ELF-1 (cell line): ENCODE measurements at regions not wholly inside any gene's neighbourhood (a gene's known extent, or its start where the extent isn't known, plus 50 kb on each side); places are given as distances from the start of the nearest gene placed in this dataset.
A peak's percentile ranks its signal among the peaks of the same experiment; 100 is the strongest.

ENCODE experiments used
- DNase-seq: peaks from one replicate; pipeline ENCODE4 v3.0.0-alpha.2; 2016; ENCODE audit warnings: low read depth, low spot score

DNA sequence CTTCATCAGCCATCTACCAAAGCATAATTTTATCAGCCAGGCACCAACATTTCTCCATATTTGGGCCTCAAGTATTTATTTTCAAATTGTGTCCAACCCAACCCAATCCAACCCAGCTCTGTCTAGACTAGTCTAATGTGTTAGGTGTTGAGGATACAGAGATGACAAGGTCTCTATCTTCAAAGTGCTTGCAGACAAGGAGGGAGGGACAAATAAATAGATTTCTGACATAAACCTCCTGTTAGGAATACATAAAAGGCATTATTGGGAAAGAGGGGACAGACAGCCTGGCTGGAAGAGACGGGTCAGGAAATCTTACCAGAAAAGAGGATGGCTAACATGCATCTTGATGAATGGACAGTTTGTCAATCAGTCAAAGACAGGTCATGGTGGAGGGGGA, 115.4 kb upstream of the RPS6KA3 start:
- no peak for DNase-seq

DNA sequence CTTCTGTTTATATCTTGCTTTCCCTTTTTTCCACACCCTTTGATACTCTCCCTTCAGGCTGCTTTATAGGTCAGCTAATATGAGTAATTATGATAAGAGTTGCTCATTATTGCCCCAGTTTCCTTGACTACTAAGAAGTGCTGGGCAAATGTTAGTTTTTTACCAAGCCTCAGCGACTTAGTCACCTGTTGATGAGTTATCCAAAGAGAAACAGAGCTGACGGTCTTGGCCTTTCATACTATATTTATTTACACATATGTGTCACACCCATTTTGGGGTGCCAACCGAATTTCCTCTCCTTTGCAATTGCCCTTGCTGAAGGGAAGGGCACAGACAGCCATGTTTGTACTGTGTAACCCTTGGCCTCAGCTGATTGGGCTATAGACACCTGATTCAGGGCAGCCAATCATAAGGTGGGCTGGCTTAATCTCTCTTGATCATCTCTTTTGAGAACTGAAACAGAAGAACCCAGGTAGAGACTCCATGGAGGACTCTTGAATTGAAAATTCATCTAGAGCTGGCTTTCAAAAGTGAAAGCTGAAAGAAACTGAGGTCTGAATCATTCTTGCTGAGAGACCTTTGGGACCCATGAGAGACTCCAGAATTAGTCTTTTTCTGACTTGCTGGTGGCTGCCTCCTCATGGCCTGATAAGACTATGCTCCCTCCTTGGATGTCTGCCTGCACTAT, 111.7 kb upstream of the RPS6KA3 start:
- DNase-seq, result no peak

DNA sequence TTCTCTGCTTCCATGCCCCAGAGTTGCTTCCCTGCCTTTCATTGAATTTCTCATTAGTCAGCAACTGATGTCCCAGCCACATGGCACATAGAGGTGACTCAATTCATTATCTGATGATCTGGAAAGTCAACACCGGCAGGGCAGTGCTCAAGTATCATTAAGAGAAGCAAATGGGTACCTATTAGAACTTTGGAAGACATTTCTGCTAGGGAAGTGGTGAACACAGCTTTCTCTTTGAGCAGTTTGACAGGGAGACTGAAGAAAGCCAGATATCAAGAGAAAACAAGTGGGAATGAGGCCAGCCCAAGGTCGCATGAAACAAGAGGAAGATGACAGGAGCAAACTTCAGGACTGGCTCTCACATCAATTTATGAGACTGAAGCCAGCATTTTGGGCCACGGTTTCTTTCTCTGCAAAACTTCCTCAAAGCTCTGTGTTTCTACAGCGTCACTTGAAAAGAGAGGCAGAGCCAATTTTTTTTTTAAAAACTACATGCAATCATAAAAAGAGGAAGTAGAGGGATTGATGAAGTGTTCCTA, 108.3 kb upstream of the RPS6KA3 start:
- no peak for DNase-seq

DNA sequence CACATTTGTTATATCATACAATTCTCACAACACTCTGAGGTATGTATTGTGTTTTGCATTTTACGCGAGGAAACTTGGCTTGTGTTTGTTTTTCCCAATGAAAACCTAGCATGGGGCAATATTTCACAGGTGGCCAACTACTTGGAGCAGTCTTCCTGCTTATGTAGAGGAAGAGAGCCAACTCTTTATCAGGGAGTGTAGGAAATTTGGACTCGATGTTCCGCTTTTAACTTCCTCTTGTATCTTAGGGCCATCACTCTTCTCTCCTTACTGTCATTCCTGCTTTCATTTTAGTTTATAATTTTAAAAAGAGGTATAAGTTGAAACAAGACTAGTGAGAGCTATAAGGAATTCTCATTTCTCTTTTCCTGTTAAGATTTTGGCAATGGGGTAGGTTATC, 107.7 kb upstream of the RPS6KA3 start:
- no peak for DNase-seq

GRCh38 chrX:20373063-20373462, 106.4 kb upstream of the RPS6KA3 start:
- no peak for DNase-seq

DNA sequence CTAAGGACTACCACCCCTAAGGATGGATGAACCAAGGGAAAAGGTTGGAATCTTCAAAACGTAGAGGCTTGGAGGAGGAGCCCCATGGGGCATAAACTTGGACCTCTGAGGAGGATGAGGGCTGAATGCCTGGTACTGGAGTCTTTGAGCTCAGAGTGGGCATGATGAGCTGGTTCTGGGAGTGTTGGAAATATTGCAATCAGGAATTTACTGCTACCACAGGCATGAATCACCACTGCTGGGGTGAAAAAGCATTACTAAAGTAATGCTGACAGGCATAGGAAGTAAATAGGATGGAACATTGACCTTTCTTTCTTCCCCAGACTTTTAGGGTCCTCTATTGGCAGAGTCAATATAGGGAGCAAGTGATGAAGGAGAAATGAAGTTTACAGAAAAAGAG, 105.8 kb upstream of the RPS6KA3 start:
- no peak for DNase-seq

DNA sequence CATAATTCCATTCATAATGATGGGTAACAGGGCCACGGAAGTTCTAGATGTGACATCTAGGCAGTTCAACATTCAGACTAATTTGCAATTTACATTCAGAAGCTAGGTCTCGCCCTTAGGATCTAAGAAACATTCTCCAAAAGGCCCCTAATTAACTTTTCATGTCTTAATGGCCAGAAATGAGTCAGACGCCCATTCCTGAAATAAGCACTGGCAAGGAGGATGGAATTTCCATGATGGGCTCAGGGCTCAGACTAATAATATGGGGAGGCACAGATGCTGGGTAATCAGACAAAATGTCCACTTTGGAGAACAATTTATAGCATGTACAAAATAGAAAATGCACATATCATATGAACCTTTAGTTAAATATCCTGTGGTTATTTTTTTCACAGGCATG, 102.8 kb upstream of the RPS6KA3 start:
- no peak for DNase-seq

DNA sequence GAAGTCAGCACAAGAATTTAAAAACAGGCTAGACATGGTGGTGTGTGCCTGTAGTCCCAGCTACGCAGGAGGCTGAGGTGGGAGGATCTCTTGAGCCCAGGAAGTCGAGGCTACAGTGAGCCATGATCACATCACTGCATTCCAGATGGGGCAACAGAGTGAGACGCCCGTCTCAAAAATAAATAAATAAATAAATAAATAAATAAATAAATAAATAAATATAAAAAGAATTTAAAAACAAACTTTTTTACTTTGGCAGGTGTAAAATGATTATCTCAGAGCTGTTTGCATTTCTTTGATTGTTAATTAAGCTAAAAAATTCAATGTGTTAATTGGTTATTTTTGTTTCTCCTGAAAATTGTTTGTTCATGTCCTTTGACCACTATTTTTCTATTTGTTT, 97.5 kb upstream of the RPS6KA3 start:
- no peak for DNase-seq

DNA sequence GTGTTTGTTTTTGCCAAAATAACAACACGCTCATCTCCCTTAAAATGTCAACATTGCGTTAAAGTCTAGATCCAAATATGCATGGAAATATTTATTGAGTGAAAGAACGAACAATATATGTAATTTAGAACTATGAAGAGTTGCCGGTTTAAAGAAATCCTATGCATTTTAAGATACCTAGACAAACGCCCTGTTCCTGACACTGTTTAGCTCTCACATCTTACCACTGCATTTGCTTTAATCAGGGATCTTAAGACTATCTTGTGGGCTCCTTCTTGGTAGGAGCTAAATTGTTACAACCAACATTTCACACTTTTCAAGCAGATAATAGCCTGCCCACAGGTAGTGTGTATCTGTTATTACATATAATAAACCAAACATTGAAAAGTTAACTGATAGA, 96.6 kb upstream of the RPS6KA3 start:
- DNase-seq, result no peak

DNA sequence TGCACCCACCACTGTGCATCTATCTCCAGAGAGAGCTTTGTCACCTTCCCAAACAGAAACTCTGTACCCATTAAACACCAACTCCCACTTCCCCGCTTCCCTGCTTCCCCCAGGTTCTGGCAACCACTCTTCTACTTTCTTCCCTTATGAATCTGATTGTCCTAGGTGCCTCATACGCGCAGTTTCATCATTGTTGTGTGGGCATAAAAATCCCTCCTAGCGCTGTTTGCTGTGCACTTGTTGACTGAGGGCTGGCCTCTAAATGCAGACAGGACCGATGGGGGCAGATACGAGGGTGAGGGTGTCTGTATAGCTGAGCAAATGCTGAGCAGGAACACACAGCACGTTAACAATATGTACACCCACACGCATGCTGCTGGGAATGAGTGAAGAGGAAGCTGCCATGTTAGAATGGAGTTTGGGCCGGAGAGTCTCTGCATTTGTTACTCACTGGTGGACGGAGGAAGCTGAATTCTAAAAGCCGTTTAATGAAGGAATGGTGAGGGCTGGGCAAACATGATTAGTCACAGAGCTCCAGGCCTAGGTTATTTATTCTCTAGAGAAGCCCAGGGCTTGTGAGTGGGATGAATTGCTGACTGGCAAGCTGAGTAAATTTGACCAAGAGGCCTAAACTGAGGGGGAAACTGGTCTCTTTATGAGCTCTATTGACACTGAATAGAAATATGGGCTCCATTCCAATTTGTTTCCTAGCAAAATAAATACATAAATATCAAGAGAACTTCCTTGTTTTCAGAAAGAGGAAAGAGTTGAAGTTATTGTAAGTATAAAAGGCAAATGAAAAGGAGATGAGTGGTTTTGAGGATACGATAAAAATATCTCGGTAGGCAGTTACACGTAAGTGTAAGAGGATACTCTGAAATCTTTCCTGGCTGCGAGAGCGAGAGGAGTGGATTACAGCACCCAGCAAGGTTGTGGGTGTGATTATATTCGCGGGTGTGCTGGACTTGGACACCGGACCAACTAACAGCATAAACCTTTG, 95.9 kb upstream of the RPS6KA3 start:
- DNase-seq, result peak; percentile 53

GRCh38 chrX:20361890-20362262, 95.2 kb upstream of the RPS6KA3 start:
- peak; percentile 51 for DNase-seq

DNA sequence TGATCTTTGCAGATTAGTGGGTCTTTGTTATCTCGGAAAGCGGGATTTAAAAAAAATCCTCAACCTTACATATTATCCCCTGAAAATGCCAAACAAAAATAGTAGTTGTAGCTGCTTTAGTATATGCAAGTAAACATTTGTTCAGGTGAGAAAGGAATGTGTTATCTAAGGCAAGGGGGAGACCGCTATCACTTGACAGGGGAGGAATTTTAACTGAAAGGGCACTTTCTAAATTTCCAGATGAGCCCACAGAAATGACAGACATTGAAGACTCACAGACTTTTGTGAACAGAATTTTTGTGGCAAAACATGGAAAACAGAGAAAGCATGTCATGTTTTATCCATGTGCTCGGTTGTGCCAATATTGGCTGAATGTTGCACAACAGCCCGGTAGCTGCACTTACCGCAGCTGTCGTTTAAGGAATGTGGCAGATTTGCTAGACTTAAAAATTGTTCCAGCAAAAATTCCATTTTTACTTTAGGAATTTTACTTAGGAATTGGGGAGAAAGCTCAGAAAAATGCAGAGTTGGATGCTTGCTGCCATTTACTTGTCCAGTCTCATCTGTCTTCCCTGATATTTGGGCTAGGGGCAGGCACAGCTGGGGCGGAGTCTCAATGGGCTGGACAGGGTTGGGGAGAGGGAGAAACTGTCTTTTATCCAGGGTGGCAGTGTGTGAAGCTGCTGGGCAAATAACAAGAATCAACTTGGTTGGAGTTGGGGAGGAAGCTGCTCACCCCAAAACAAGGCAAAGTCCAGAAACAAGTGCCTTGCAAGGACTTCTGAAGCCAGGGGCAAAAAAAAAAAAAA, 94.6 kb upstream of the RPS6KA3 start:
- no peak for DNase-seq

- DNase-seq, result no peak
These were observed 88.5 kb upstream of the RPS6KA3 start for GRCh38 chrX:20355187-20355586.

DNA sequence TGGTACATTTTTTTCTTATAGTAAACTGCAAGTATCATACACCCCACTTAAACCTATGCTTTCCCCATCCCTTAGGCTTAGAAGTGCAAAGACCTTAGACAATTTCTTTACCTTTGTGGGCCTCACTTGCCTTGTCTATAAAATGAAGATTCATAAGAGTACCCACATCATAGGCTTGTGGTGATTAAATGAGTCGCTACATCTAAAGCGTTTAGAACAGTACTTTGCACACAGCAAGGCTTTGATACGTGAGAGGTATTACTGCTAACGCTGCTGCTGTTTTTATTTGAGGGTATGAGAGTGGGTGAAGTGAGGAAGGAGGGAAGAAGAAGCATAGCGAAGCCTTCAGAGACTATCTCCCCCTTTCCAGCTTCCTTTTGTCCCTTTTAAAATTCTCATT, 87.8 kb upstream of the RPS6KA3 start:
- no peak for DNase-seq

DNA sequence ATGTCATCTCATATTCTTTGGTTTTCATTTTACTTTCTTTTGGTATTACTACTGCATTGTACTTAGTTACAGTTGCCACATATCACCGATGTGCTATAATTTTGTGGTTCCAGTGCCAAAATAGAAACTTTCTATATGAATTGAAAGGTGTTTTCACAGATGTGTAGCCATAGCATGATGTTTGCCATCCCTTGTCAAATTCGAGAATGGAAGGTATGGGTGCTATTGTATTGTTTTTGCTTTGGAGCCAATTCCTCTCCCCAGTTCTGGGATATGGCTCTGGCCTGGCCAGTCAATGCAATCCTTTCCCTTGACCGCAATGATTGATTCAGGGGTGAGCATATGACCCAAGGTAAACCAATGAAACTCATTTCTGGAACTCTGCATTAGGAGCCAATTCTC, 86.2 kb upstream of the RPS6KA3 start:
- DNase-seq, result no peak

- no peak for DNase-seq
These were observed 85.8 kb upstream of the RPS6KA3 start for GRCh38 chrX:20352504-20352903.

DNA sequence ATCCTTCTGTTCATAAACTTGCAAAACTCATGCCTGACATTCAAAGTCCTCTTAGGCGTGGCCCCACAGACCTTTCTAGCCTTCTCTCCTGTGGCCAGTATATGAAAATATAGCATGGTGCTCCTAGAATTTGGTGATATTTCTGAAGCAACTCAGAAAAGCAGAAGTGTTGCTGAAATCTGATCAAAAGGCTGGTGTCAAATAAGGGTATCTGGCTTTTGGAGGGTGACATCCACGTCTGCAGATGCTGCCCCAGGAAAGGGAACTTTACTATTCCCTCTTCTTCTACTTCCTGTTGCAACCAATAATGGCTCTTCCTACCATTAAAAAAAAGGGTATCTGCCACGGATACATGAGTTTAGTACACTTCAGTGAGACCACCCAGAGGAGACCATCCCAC, 83.9 kb upstream of the RPS6KA3 start:
- DNase-seq, result no peak

GRCh38 chrX:20348139-20348538, 81.4 kb upstream of the RPS6KA3 start:
- no peak for DNase-seq

DNA sequence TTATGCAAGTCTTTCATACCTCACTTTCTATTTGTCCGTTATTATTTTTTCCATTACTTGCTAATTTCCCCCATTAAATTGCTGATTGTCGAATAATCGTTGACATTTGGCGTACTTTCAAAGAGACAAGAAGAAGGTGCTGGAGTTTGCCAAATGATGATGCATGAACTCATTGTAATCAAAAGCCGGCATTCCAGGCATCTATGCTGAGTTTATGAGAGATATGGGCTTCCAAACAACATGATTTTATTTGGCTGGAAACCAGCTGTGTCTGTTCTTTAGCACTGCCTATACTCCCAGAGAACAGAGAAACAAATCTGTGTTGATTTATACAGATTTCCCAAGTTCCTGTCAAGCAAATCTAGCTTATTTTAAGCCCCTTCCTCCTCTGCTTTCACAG, 80.8 kb upstream of the RPS6KA3 start:
- DNase-seq, result no peak

GRCh38 chrX:20333672-20334071, 67.0 kb upstream of the RPS6KA3 start:
- no peak for DNase-seq

DNA sequence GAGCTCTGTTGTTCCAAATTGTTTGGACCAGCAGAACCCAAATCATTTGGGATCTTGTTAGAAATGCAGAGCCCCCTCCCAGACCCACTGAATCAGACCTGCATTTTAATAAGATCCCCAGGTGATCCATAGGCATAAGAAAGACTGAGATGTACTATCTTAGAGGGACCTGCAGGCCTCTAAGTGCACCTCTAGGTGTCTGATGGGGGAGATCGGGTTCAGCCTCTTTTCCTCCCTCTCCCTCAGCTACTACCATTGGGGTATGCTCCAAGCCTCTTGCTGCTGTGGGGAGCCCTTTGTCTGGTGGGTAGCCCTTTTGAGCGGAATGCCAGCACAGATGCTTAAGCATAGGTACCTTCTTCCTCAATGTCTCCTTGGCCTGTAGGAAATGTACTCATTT, 63.8 kb upstream of the RPS6KA3 start:
- no peak for DNase-seq

GRCh38 chrX:20329435-20329834, 62.7 kb upstream of the RPS6KA3 start:
- no peak for DNase-seq
